IMR-90 (cell line): ENCODE measurements at regions not wholly inside any gene's neighbourhood (a gene's known extent, or its start where the extent isn't known, plus 50 kb on each side); places are given as distances from the start of the nearest gene placed in this dataset.

Experiments used
- ATAC-seq: fragments of 200-7000 bp; cut with Tn5 transposase; 2 replicates; pipeline ENCODE4 v1.9.1; 2020; ENCODE audit warnings: low read depth, mild to moderate bottlenecking, moderate library complexity
- BruUV-seq: library from RNA; stranded (reverse); fragments of 400-500 nt; replicated peaks from 2 replicates; lab custom pipeline; 2021; lab: Mats Ljungman, UMichigan
- CTCF ChIA-PET: fragments of 300-600 bp; formaldehyde crosslinking; extraction: SDS; loops from one replicate; lab custom pipeline; 2021; ENCODE audit warnings: antibody characterized with exemption; lab: Yijun Ruan, JAX
- POLR2A ChIA-PET: fragments of 300-600 bp; sonication (Branson Sonifier 250); formaldehyde crosslinking; loops from one replicate; lab custom pipeline; 2022; ENCODE audit warnings: antibody characterized with exemption; ENCODE audit not compliant: unreplicated experiment; lab: Charles Lee
- DNase-seq: peaks from one replicate; pipeline ENCODE4 v3.0.0; 2013
- H2AFZ ChIP-seq: replicated peaks from 2 replicates; pipeline ENCODE3; 2013; ENCODE audit warnings: low read length, mild to moderate bottlenecking; ENCODE audit not compliant: poor library complexity
- H2AK5ac ChIP-seq: 2 replicates; pipeline ENCODE4 v1.6.1; 2013; ENCODE audit warnings: low read depth, low read length, inconsistent platforms
- H2AK9ac ChIP-seq: replicated peaks from 2 replicates; pipeline ENCODE3; 2013; ENCODE audit warnings: mild to moderate bottlenecking, low read depth, low read length, moderate library complexity; ENCODE audit not compliant: poor library complexity
- H2BK120ac ChIP-seq: 2 replicates; pipeline ENCODE4 v1.6.1; 2013; ENCODE audit warnings: low read depth, low read length, inconsistent platforms
- H2BK15ac ChIP-seq: 3 replicates; pipeline ENCODE4 v1.6.1; 2013; ENCODE audit warnings: low read depth, low read length, inconsistent platforms
- H2BK20ac ChIP-seq: 2 replicates; pipeline ENCODE4 v1.6.1; 2013; ENCODE audit warnings: low read depth, mild to moderate bottlenecking, inconsistent platforms, low read length, moderate library complexity
- H2BK5ac ChIP-seq: 2 replicates; pipeline ENCODE4 v1.6.1; 2013; ENCODE audit warnings: mild to moderate bottlenecking, low read depth, low read length, inconsistent platforms; ENCODE audit not compliant: poor library complexity, severe bottlenecking
- H3K14ac ChIP-seq: replicated peaks from 2 replicates; pipeline ENCODE4 v1.6.1; 2013; ENCODE audit warnings: low read depth, low read length, inconsistent platforms
- H3K18ac ChIP-seq: 2 replicates; pipeline ENCODE4 v1.6.1; 2013; ENCODE audit warnings: low read depth, low read length, control low read depth
- H3K23ac ChIP-seq: 2 replicates; pipeline ENCODE4 v1.6.1; 2013; ENCODE audit warnings: low read depth, low read length, inconsistent platforms
- H3K27ac ChIP-seq: 2 replicates; pipeline ENCODE4 v1.5.1; 2013; ENCODE audit warnings: mild to moderate bottlenecking, control low read depth, low read length; ENCODE audit not compliant: insufficient read depth
- H3K27me3 ChIP-seq: 2 replicates; pipeline ENCODE4 v1.6.1; 2013; ENCODE audit warnings: low read length; ENCODE audit not compliant: control insufficient read depth, insufficient read depth
- H3K36me3 ChIP-seq: 2 replicates; pipeline ENCODE4 v1.6.1; 2013; ENCODE audit warnings: low read length, mixed read lengths; ENCODE audit not compliant: control insufficient read depth, insufficient read depth
- H3K4ac ChIP-seq: 2 replicates; pipeline ENCODE4 v1.6.1; 2013; ENCODE audit warnings: low read depth, low read length, inconsistent platforms
- H3K4me1 ChIP-seq: 2 replicates; pipeline ENCODE4 v1.6.1; 2013; ENCODE audit warnings: low read length, mixed read lengths; ENCODE audit not compliant: control insufficient read depth, insufficient read depth
- H3K4me2 ChIP-seq: 2 replicates; pipeline ENCODE4 v1.6.1; 2013; ENCODE audit warnings: low read depth, mild to moderate bottlenecking, control low read depth, low read length, moderate library complexity
- H3K4me3 ChIP-seq: 2 replicates; pipeline ENCODE4 v1.5.1; 2013; ENCODE audit warnings: low read depth, mild to moderate bottlenecking, control low read depth, low read length, moderate library complexity; ENCODE audit not compliant: insufficient read depth
- H3K56ac ChIP-seq: 2 replicates; pipeline ENCODE4 v1.6.1; 2013; ENCODE audit warnings: low read length, inconsistent platforms; ENCODE audit not compliant: insufficient read depth; ENCODE audit errors: extremely low read depth
- H3K79me1 ChIP-seq, 2 experiments: 2 replicates each; pipeline ENCODE4 v1.6.1; 2013; ENCODE audit warnings: low read length in 2 of 2, inconsistent platforms in 1 of 2, low read depth in 1 of 2
- H3K9ac ChIP-seq: 2 replicates; pipeline ENCODE4 v1.6.1; 2013; ENCODE audit warnings: low read depth, low read length, control low read depth
- H3K9me1 ChIP-seq: 2 replicates; pipeline ENCODE4 v1.6.1; 2013; ENCODE audit warnings: low read length, inconsistent platforms; ENCODE audit not compliant: insufficient read depth
- H3K9me3 ChIP-seq: 2 replicates; pipeline ENCODE4 v1.6.1; 2013; ENCODE audit warnings: low read length; ENCODE audit not compliant: control insufficient read depth, insufficient read depth
- H4K20me1 ChIP-seq: 2 replicates; pipeline ENCODE4 v1.6.1; 2013; ENCODE audit warnings: low read length, inconsistent platforms; ENCODE audit not compliant: insufficient read depth
- H4K5ac ChIP-seq: 2 replicates; pipeline ENCODE4 v1.6.1; 2013; ENCODE audit warnings: mild to moderate bottlenecking, low read depth, low read length, control low read depth
- H4K8ac ChIP-seq, 2 experiments: 2 replicates each; pipeline ENCODE4 v1.6.1; 2013; ENCODE audit warnings: low read depth in 2 of 2, low read length in 2 of 2, control low read depth in 1 of 2, inconsistent platforms in 1 of 2
- H4K91ac ChIP-seq: 2 replicates; pipeline ENCODE4 v1.6.1; 2013; ENCODE audit warnings: low read depth, low read length, inconsistent platforms; ENCODE audit not compliant: insufficient read depth
- BHLHE40 ChIP-seq: fragments of 150-350 bp; IDR thresholded peaks from 2 replicates; pipeline ENCODE4 v1.6.1; 2016; ENCODE audit warnings: mild to moderate bottlenecking, low read depth, low read length
- CEBPB ChIP-seq: IDR thresholded peaks from 2 replicates; pipeline ENCODE4 v1.6.1; 2012; ENCODE audit warnings: low read depth, low read length, improper control_type of control experiment
- CHD1 ChIP-seq: IDR thresholded peaks from 2 replicates; pipeline ENCODE4 v1.6.1; 2012; ENCODE audit warnings: low read depth, low read length, improper control_type of control experiment
- FOS ChIP-seq: fragments of 150-350 bp; IDR thresholded peaks from 2 replicates; pipeline ENCODE4 v1.6.1; 2016; ENCODE audit warnings: low read depth, low read length
- MAFK ChIP-seq: IDR thresholded peaks from 2 replicates; pipeline ENCODE4 v1.6.1; 2012; ENCODE audit warnings: low read depth, low read length, improper control_type of control experiment
- MAZ ChIP-seq: IDR thresholded peaks from 2 replicates; pipeline ENCODE4 v1.6.1; 2012; ENCODE audit warnings: low read depth, mild to moderate bottlenecking, low read length, improper control_type of control experiment, moderate library complexity, borderline replicate concordance
- MXI1 ChIP-seq: IDR thresholded peaks from 2 replicates; pipeline ENCODE4 v1.6.1; 2012; ENCODE audit warnings: low read depth, mild to moderate bottlenecking, low read length, moderate library complexity, borderline replicate concordance
- NFE2L2 ChIP-seq: fragments of 150-350 bp; IDR thresholded peaks from 2 replicates; pipeline ENCODE4 v1.6.1; 2016; ENCODE audit warnings: low read depth, mild to moderate bottlenecking, low read length
- POLR2A ChIP-seq: IDR thresholded peaks from 2 replicates; pipeline ENCODE4 v1.6.1; 2012; ENCODE audit warnings: mild to moderate bottlenecking, low read depth, low read length
- RAD21 ChIP-seq: IDR thresholded peaks from 2 replicates; pipeline ENCODE4 v1.6.1; 2012; ENCODE audit warnings: low read length, improper control_type of control experiment
- RCOR1 ChIP-seq: IDR thresholded peaks from 2 replicates; pipeline ENCODE4 v1.6.1; 2012; ENCODE audit warnings: mild to moderate bottlenecking, low read length, improper control_type of control experiment; ENCODE audit not compliant: insufficient replicate concordance
- SMC3 ChIP-seq: fragments of 150-350 bp; IDR thresholded peaks from 2 replicates; pipeline ENCODE4 v1.6.1; 2016; ENCODE audit warnings: low read depth, mild to moderate bottlenecking, antibody characterized with exemption, low read length, moderate library complexity
- dilution Hi-C: fragments of 300-500 bp; cut with HindIII; formaldehyde crosslinking; loops from one replicate; pipeline ENCODE4 v1.14.3; 2018; ENCODE audit warnings: low sequenced_read_pairs; ENCODE audit not compliant: unreplicated experiment
- in situ Hi-C: fragments of 300-500 bp; cut with MboI; formaldehyde crosslinking; loops from 3 replicates; pipeline ENCODE4 v1.14.3; 2019; ENCODE audit warnings: low sequenced_read_pairs, inconsistent platforms, mixed read lengths
- intact Hi-C: fragments of 100-400 bp; cut with micrococcal nuclease; formaldehyde crosslinking; loops from 2 replicates; pipeline ENCODE4 v1.10.0; 2022
- TF ChIP-seq, protein P1 (sequence below): fragments of 150-350 bp; IDR thresholded peaks from 2 replicates; pipeline ENCODE4 v1.6.1; 2016; ENCODE audit warnings: low read depth, mild to moderate bottlenecking, low read length, moderate library complexity, borderline replicate concordance
- TF ChIP-seq, protein P2 (sequence below): conservative IDR thresholded peaks from 2 replicates; pipeline ENCODE4 v1.5.1; 2012; ENCODE audit warnings: mild to moderate bottlenecking, low read depth, low read length, improper control_type of control experiment

DNA sequence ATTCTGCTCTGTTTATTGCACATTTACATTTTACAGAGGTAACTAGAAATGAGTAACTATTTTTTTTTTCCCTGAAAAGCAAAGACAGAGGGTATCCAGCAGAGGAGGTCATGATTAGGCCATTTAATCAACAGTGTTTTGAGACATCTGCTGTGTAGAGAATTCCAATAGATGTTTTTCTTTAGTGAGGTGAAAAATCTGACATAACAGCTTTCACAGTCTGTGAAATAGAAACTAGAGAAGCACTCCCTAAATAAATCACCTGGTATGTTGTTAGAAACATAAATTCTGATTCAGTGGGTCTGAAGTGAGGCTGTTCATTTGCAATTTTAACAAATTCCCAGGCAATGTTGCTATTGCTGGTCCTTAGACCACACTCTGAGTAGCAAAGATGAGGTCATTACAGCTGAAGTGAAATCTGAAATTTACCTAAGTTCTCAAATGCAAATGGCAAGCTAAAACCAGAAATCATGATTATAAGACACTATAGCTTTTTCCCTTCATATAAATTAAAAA, 329.2 kb upstream of the LRRC3B start:
- CTCF ChIA-PET = no interaction called here
- intact Hi-C loops = no loop called here

More for the DNA sequence above, 329.2 kb upstream of the LRRC3B start:
- Histone ChIP-seq H3K4ac (no peak overlapping the region), H2BK5ac (no peak overlapping the region), H3K27ac (no peak overlapping the region), H3K23ac (no peak overlapping the region), H3K36me3 (no peaks in the 10 kb centered on the region), H3K9ac (no peak overlapping the region), H3K9me3 (peaks cover 5% of the 10 kb centered on the region; the same call in 1 of the 2 replicates), H2AK9ac (no peak overlapping the region), H3K9me1 (no peaks in the 10 kb centered on the region), H4K91ac (no peak overlapping the region), H2AK5ac (no peak overlapping the region), H4K20me1 (no peaks in the 10 kb centered on the region), H4K8ac (no peak overlapping the region), H3K14ac (no peak overlapping the region), H3K56ac (no peak overlapping the region), H3K79me1 (no peaks in the 10 kb centered on the region), H2BK120ac (no peak overlapping the region), H3K27me3 (no peaks in the 10 kb centered on the region), H3K4me1 (no peaks in the 10 kb centered on the region), H3K4me2 (no peak overlapping the region), H2AFZ (no peak overlapping the region), H4K5ac (no peak overlapping the region), H3K18ac (no peak overlapping the region), H3K4me3 (no peak overlapping the region), H2BK15ac (no peak overlapping the region), H2BK20ac (no peak overlapping the region)
- no peak for DNase-seq
- POLR2A ChIA-PET = no interaction called here
- in situ Hi-C loops (no loop called here), dilution Hi-C loops (no loop called here)
- no TSS peak for BruUV-seq
- ATAC-seq = no peak
- TF ChIP-seq, protein P1, sequence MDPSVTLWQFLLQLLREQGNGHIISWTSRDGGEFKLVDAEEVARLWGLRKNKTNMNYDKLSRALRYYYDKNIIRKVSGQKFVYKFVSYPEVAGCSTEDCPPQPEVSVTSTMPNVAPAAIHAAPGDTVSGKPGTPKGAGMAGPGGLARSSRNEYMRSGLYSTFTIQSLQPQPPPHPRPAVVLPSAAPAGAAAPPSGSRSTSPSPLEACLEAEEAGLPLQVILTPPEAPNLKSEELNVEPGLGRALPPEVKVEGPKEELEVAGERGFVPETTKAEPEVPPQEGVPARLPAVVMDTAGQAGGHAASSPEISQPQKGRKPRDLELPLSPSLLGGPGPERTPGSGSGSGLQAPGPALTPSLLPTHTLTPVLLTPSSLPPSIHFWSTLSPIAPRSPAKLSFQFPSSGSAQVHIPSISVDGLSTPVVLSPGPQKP = no peak
- TF ChIP-seq MAFK = no peak
- TF ChIP-seq FOS = no peak
- no peak for TF ChIP-seq MAZ
- TF ChIP-seq MXI1 = no peak
- TF ChIP-seq CEBPB = no peak
- TF ChIP-seq SMC3 = no peak
- TF ChIP-seq RAD21 = no peak
- TF ChIP-seq, protein P2, sequence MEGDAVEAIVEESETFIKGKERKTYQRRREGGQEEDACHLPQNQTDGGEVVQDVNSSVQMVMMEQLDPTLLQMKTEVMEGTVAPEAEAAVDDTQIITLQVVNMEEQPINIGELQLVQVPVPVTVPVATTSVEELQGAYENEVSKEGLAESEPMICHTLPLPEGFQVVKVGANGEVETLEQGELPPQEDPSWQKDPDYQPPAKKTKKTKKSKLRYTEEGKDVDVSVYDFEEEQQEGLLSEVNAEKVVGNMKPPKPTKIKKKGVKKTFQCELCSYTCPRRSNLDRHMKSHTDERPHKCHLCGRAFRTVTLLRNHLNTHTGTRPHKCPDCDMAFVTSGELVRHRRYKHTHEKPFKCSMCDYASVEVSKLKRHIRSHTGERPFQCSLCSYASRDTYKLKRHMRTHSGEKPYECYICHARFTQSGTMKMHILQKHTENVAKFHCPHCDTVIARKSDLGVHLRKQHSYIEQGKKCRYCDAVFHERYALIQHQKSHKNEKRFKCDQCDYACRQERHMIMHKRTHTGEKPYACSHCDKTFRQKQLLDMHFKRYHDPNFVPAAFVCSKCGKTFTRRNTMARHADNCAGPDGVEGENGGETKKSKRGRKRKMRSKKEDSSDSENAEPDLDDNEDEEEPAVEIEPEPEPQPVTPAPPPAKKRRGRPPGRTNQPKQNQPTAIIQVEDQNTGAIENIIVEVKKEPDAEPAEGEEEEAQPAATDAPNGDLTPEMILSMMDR = no peak
- TF ChIP-seq RCOR1 = no peak
- no peak for TF ChIP-seq CHD1
- TF ChIP-seq BHLHE40 = no peak
- TF ChIP-seq NFE2L2 = no peak
- no peak for TF ChIP-seq POLR2A
